ENCODE measurements at regions not wholly inside any gene's neighbourhood (a gene's known extent, or its start where the extent isn't known, plus 50 kb on each side); places are given as distances from the start of the nearest gene placed in this dataset.

GRCh38 chr7:153935095-153935494 lies 117.1 kb upstream of the DPP6 start:
- no peak for DNase-seq (ENCODE audit: low spot score)
- Histone ChIP-seq H2AK5ac (ENCODE audit: low read depth, low read length) (no peak overlapping the region), H2BK5ac (ENCODE audit: low read length) (no peak overlapping the region), H3K9ac (ENCODE audit: low read depth, low read length, poor library complexity) (no peak overlapping the region), H4K8ac (ENCODE audit: low read depth, low read length) (no peak overlapping the region), H3K23ac (ENCODE audit: low read depth, low read length, poor library complexity) (peak overlapping the region; percentile 78), H4K91ac (ENCODE audit: low read depth, low read length, poor library complexity) (no peak overlapping the region), H3K27ac (replicated peaks; ENCODE audit: low read length) (no peak overlapping the region), H2BK15ac (ENCODE audit: low read length) (peak overlapping the region; percentile 33), H2BK120ac (ENCODE audit: low read depth, low read length) (no peak overlapping the region), H3K27me3 (ENCODE audit: control insufficient read depth in 3 of 3, insufficient read depth in 3 of 3, low read depth in 1 of 3, low read length in 3 of 3) (no peaks in the 10 kb centered on the region), H3K79me1 (ENCODE audit: low read depth, low read length) (no peaks in the 10 kb centered on the region), H2AFZ (ENCODE audit: low read length) (no peak overlapping the region), H2BK12ac (ENCODE audit: low read length) (no peak overlapping the region), H3K9me3 (replicated peaks in 1 of 2; ENCODE audit: control insufficient read depth in 2 of 2, insufficient read depth in 1 of 2, low read depth in 1 of 2, low read length in 2 of 2) (no peaks in the 10 kb centered on the region), H3K4me2 (ENCODE audit: insufficient read depth, low read length, poor library complexity, severe bottlenecking) (no peak overlapping the region), H3K4me1 (ENCODE audit: control insufficient read depth in 2 of 2, insufficient read depth in 1 of 2, low read depth in 1 of 2, low read length in 2 of 2) (no peaks in the 10 kb centered on the region), H3K4me3 (ENCODE audit: low read length in 2 of 2) (no peak overlapping the region), H3K36me3 (replicated peaks in 1 of 2; ENCODE audit: control insufficient read depth in 2 of 2, insufficient read depth in 2 of 2, low read length in 2 of 2) (no peaks in the 10 kb centered on the region), H3K4ac (ENCODE audit: low read length) (peak overlapping the region; percentile 54), H3K14ac (ENCODE audit: low read length) (no peak overlapping the region), H3K18ac (ENCODE audit: low read length) (peak overlapping the region; percentile 78)
- no CpG with 5 or more reads among the region's 13 CpGs for WGBS, 2 donors (ENCODE audit: extremely low coverage in 2 of 2, insufficient read length in 2 of 2, insufficient replicate concordance in 1 of 2)

DNA sequence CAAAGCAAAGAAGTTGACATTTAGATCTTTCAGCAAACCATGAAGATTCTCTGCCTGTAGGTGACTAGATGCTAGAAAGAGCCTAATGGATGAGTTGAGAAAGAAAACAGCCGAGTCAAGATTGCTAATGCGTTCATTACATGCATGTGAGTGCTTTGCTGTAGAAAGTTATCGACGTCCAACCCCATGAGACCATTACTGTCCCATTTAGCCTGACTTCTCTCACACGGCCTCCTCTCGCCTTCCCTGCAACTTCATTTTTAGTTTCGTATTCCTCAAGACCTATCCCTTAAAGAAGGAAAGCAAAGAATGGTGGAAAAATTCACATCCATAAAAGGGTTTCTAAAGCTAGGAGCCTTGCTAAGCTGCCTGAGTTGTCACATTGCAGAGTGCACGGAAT lies 113.7 kb upstream of the DPP6 start:
- Histone ChIP-seq H2BK5ac (ENCODE audit: low read length) (no peak overlapping the region), H3K36me3 (replicated peaks in 1 of 2; ENCODE audit: control insufficient read depth in 2 of 2, insufficient read depth in 2 of 2, low read length in 2 of 2) (no peaks in the 10 kb centered on the region), H2BK120ac (ENCODE audit: low read depth, low read length) (no peak overlapping the region), H3K9me3 (replicated peaks in 1 of 2; ENCODE audit: control insufficient read depth in 2 of 2, insufficient read depth in 1 of 2, low read depth in 1 of 2, low read length in 2 of 2) (no peaks in the 10 kb centered on the region), H2BK12ac (ENCODE audit: low read length) (no peak overlapping the region), H3K27me3 (ENCODE audit: control insufficient read depth in 3 of 3, insufficient read depth in 3 of 3, low read depth in 1 of 3, low read length in 3 of 3) (peaks cover 0 to 7% (median 0%) of the 10 kb centered on the region in 3 experiments), H3K18ac (ENCODE audit: low read length) (no peak overlapping the region), H2AK5ac (ENCODE audit: low read depth, low read length) (no peak overlapping the region), H2AFZ (ENCODE audit: low read length) (no peak overlapping the region), H3K27ac (replicated peaks; ENCODE audit: low read length) (no peak overlapping the region), H3K23ac (ENCODE audit: low read depth, low read length, poor library complexity) (no peak overlapping the region), H3K14ac (ENCODE audit: low read length) (no peak overlapping the region), H3K4ac (ENCODE audit: low read length) (no peak overlapping the region), H3K4me2 (ENCODE audit: insufficient read depth, low read length, poor library complexity, severe bottlenecking) (no peak overlapping the region), H3K4me3 (ENCODE audit: low read length in 2 of 2) (no peak overlapping the region), H4K91ac (ENCODE audit: low read depth, low read length, poor library complexity) (no peak overlapping the region), H4K8ac (ENCODE audit: low read depth, low read length) (no peak overlapping the region), H3K79me1 (ENCODE audit: low read depth, low read length) (no peaks in the 10 kb centered on the region), H3K9ac (ENCODE audit: low read depth, low read length, poor library complexity) (no peak overlapping the region), H3K4me1 (ENCODE audit: control insufficient read depth in 2 of 2, insufficient read depth in 1 of 2, low read depth in 1 of 2, low read length in 2 of 2) (peaks cover 0 to 3% of the 10 kb centered on the region in 2 donors), H2BK15ac (ENCODE audit: low read length) (no peak overlapping the region)
- DNase-seq (ENCODE audit: low spot score), result no peak
- WGBS, 2 donors (ENCODE audit: extremely low coverage in 2 of 2, insufficient read length in 2 of 2, insufficient replicate concordance in 1 of 2), result no CpG with 5 or more reads among the region's 8 CpGs

DNA sequence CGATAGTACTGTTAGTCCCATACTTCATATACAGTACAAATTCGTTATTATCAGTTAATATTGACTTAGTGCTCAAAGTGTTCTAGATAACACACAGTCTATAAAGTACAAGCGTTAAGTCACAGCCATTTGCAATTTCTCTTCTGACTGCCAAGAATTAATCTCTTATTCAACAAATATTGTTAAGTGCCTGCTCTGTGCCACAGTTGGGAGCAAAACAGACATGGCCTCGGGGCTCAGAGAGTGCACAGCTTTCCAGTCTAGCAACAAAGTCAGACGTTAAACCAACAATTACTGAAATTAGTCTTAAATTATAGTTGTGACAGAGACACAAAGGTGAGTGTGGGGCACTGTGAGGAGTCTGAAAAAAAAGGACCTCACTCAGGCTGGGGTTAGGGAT lies 113.0 kb upstream of the DPP6 start:
- Histone ChIP-seq H3K4me3 (ENCODE audit: low read length in 2 of 2) (no peak overlapping the region), H3K23ac (ENCODE audit: low read depth, low read length, poor library complexity) (no peak overlapping the region), H3K9ac (ENCODE audit: low read depth, low read length, poor library complexity) (no peak overlapping the region), H3K4me2 (ENCODE audit: insufficient read depth, low read length, poor library complexity, severe bottlenecking) (no peak overlapping the region), H3K4me1 (ENCODE audit: control insufficient read depth in 2 of 2, insufficient read depth in 1 of 2, low read depth in 1 of 2, low read length in 2 of 2) (peaks cover 0 to 8% of the 10 kb centered on the region in 2 donors), H2BK12ac (ENCODE audit: low read length) (no peak overlapping the region), H2BK120ac (ENCODE audit: low read depth, low read length) (no peak overlapping the region), H3K14ac (ENCODE audit: low read length) (no peak overlapping the region), H4K91ac (ENCODE audit: low read depth, low read length, poor library complexity) (no peak overlapping the region), H3K9me3 (replicated peaks in 1 of 2; ENCODE audit: control insufficient read depth in 2 of 2, insufficient read depth in 1 of 2, low read depth in 1 of 2, low read length in 2 of 2) (no peaks in the 10 kb centered on the region), H3K4ac (ENCODE audit: low read length) (no peak overlapping the region), H3K18ac (ENCODE audit: low read length) (no peak overlapping the region), H3K27ac (replicated peaks; ENCODE audit: low read length) (no peak overlapping the region), H2BK5ac (ENCODE audit: low read length) (no peak overlapping the region), H3K79me1 (ENCODE audit: low read depth, low read length) (no peaks in the 10 kb centered on the region), H3K36me3 (replicated peaks in 1 of 2; ENCODE audit: control insufficient read depth in 2 of 2, insufficient read depth in 2 of 2, low read length in 2 of 2) (no peaks in the 10 kb centered on the region), H2AFZ (ENCODE audit: low read length) (no peak overlapping the region), H3K27me3 (ENCODE audit: control insufficient read depth in 3 of 3, insufficient read depth in 3 of 3, low read depth in 1 of 3, low read length in 3 of 3) (peaks cover 0 to 7% (median 0%) of the 10 kb centered on the region in 3 experiments), H2BK15ac (ENCODE audit: low read length) (no peak overlapping the region), H4K8ac (ENCODE audit: low read depth, low read length) (no peak overlapping the region), H2AK5ac (ENCODE audit: low read depth, low read length) (no peak overlapping the region)
- no CpG with 5 or more reads among the region's 5 CpGs for WGBS, 2 donors (ENCODE audit: extremely low coverage in 2 of 2, insufficient read length in 2 of 2, insufficient replicate concordance in 1 of 2)
- no peak for DNase-seq (ENCODE audit: low spot score)

GRCh38 chr7:153939654-153940053 lies 112.5 kb upstream of the DPP6 start:
- no peak overlapping the region for H3K18ac ChIP-seq (ENCODE audit: low read length)
- no peak overlapping the region for H2AFZ ChIP-seq (ENCODE audit: low read length)
- peaks cover 0 to 10% of the 10 kb centered on the region in 2 donors for H3K4me1 ChIP-seq (ENCODE audit: control insufficient read depth in 2 of 2, insufficient read depth in 1 of 2, low read depth in 1 of 2, low read length in 2 of 2)
- no peak overlapping the region for H3K23ac ChIP-seq (ENCODE audit: low read depth, low read length, poor library complexity)
- no peak overlapping the region for H2BK12ac ChIP-seq (ENCODE audit: low read length)
- no peak overlapping the region for H4K8ac ChIP-seq (ENCODE audit: low read depth, low read length)
- no peak overlapping the region for H3K27ac ChIP-seq (replicated peaks; ENCODE audit: low read length)
- no peak overlapping the region for H3K4ac ChIP-seq (ENCODE audit: low read length)
- H3K9ac ChIP-seq (ENCODE audit: low read depth, low read length, poor library complexity), result no peak overlapping the region
- no peak overlapping the region for H3K14ac ChIP-seq (ENCODE audit: low read length)
- no peak overlapping the region for H4K91ac ChIP-seq (ENCODE audit: low read depth, low read length, poor library complexity)
- H2BK5ac ChIP-seq (ENCODE audit: low read length), result no peak overlapping the region
- no peak overlapping the region for H3K4me2 ChIP-seq (ENCODE audit: insufficient read depth, low read length, poor library complexity, severe bottlenecking)
- no peak overlapping the region for H2AK5ac ChIP-seq (ENCODE audit: low read depth, low read length)
- H2BK15ac ChIP-seq (ENCODE audit: low read length), result no peak overlapping the region
- no peaks in the 10 kb centered on the region for H3K36me3 ChIP-seq (replicated peaks in 1 of 2; ENCODE audit: control insufficient read depth in 2 of 2, insufficient read depth in 2 of 2, low read length in 2 of 2)
- no peak overlapping the region for H2BK120ac ChIP-seq (ENCODE audit: low read depth, low read length)
- no peaks in the 10 kb centered on the region for H3K79me1 ChIP-seq (ENCODE audit: low read depth, low read length)
- no peak for DNase-seq (ENCODE audit: low spot score)
- no peak overlapping the region for H3K4me3 ChIP-seq (ENCODE audit: low read length in 2 of 2)
- H3K9me3 ChIP-seq (replicated peaks in 1 of 2; ENCODE audit: control insufficient read depth in 2 of 2, insufficient read depth in 1 of 2, low read depth in 1 of 2, low read length in 2 of 2), result no peaks in the 10 kb centered on the region
- H3K27me3 ChIP-seq (ENCODE audit: control insufficient read depth in 3 of 3, insufficient read depth in 3 of 3, low read depth in 1 of 3, low read length in 3 of 3), result peaks cover 0 to 7% (median 0%) of the 10 kb centered on the region in 3 experiments
- no CpG with 5 or more reads among the region's 3 CpGs for WGBS, 2 donors (ENCODE audit: extremely low coverage in 2 of 2, insufficient read length in 2 of 2, insufficient replicate concordance in 1 of 2)

Measured in neuronal stem cell (in vitro differentiated cells).